ENCODE measurements at regions not wholly inside any gene's neighbourhood (a gene's known extent, or its start where the extent isn't known, plus 50 kb on each side); places are given as distances from the start of the nearest gene placed in this dataset.

GRCh38 chr7:33764752-33765451 lies 140.4 kb upstream of the BMPER start:
- Mint-ChIP-seq H3K27me3 (ENCODE audit: unreplicated experiment) (peaks cover 41% of the 10 kb centered on the region), H3K36me3 (ENCODE audit: insufficient read depth, unreplicated experiment) (no peaks in the 10 kb centered on the region), H3K27ac (ENCODE audit: unreplicated experiment) (no peak overlapping the region), H3K4me1 (ENCODE audit: low read depth, unreplicated experiment) (peaks cover 9% of the 10 kb centered on the region), H3K9me3 (ENCODE audit: low read depth, unreplicated experiment) (no peaks in the 10 kb centered on the region), H3K4me3 (ENCODE audit: low read depth, unreplicated experiment) (no peak overlapping the region)
- no peak for TF ChIP-seq CTCF (IDR thresholded peaks at IDR 0.05; ENCODE audit: unreplicated experiment)
- DNase-seq = no peak
- no TSS peak for BruUV-seq (replicated peaks)
- CTCF ChIA-PET = interaction anchor here (0.6 to 1.4 kb wide), 2 partner anchors 168 to 1194 kb away, joined by 4 to 6 read pairs; no protein-coding TSS in a partner anchor
- intact Hi-C loops (cut with micrococcal nuclease; ENCODE audit: unreplicated experiment) = no loop called here

GRCh38 chr7:33766405-33766804 lies 138.9 kb upstream of the BMPER start:
- BruUV-seq (replicated peaks) = no TSS peak
- Mint-ChIP-seq H3K4me3 (ENCODE audit: low read depth, unreplicated experiment) (no peak overlapping the region), H3K27me3 (ENCODE audit: unreplicated experiment) (peaks cover 31% of the 10 kb centered on the region), H3K27ac (ENCODE audit: unreplicated experiment) (no peak overlapping the region), H3K4me1 (ENCODE audit: low read depth, unreplicated experiment) (peaks cover 9% of the 10 kb centered on the region), H3K36me3 (ENCODE audit: insufficient read depth, unreplicated experiment) (no peaks in the 10 kb centered on the region), H3K9me3 (ENCODE audit: low read depth, unreplicated experiment) (no peaks in the 10 kb centered on the region)
- DNase-seq = no peak
- TF ChIP-seq CTCF (IDR thresholded peaks at IDR 0.05; ENCODE audit: unreplicated experiment) = no peak
- CTCF ChIA-PET = no interaction called here
- intact Hi-C loops (cut with micrococcal nuclease; ENCODE audit: unreplicated experiment) = no loop called here

GRCh38 chr7:33769930-33770329 lies 135.4 kb upstream of the BMPER start:
- BruUV-seq (replicated peaks) = no TSS peak
- CTCF ChIA-PET = interaction anchor here (1.4 kb wide), 1 partner anchor 14 kb away, joined by 3 read pairs; no protein-coding TSS in a partner anchor
- intact Hi-C loops (cut with micrococcal nuclease; ENCODE audit: unreplicated experiment) = no loop called here
- TF ChIP-seq CTCF (IDR thresholded peaks at IDR 0.05; ENCODE audit: unreplicated experiment) = no peak
- Mint-ChIP-seq H3K9me3 (ENCODE audit: low read depth, unreplicated experiment) (no peaks in the 10 kb centered on the region), H3K36me3 (ENCODE audit: insufficient read depth, unreplicated experiment) (no peaks in the 10 kb centered on the region), H3K27me3 (ENCODE audit: unreplicated experiment) (peaks cover 39% of the 10 kb centered on the region), H3K27ac (ENCODE audit: unreplicated experiment) (no peak overlapping the region), H3K4me3 (ENCODE audit: low read depth, unreplicated experiment) (no peak overlapping the region), H3K4me1 (ENCODE audit: low read depth, unreplicated experiment) (peaks cover 3% of the 10 kb centered on the region)
- no peak for DNase-seq

GRCh38 chr7:33770576-33770975 lies 134.8 kb upstream of the BMPER start:
- CTCF ChIA-PET = interaction anchor here (1.4 kb wide), 1 partner anchor 15 kb away, joined by 3 read pairs; no protein-coding TSS in a partner anchor
- intact Hi-C loops (cut with micrococcal nuclease; ENCODE audit: unreplicated experiment) = no loop called here
- H3K4me1 Mint-ChIP-seq (ENCODE audit: low read depth, unreplicated experiment) = no peaks in the 10 kb centered on the region
- H3K36me3 Mint-ChIP-seq (ENCODE audit: insufficient read depth, unreplicated experiment) = no peaks in the 10 kb centered on the region
- H3K4me3 Mint-ChIP-seq (ENCODE audit: low read depth, unreplicated experiment) = no peak overlapping the region
- TF ChIP-seq CTCF (IDR thresholded peaks at IDR 0.05; ENCODE audit: unreplicated experiment) = no peak
- H3K27ac Mint-ChIP-seq (ENCODE audit: unreplicated experiment) = no peak overlapping the region
- peaks cover 39% of the 10 kb centered on the region for H3K27me3 Mint-ChIP-seq (ENCODE audit: unreplicated experiment)
- H3K9me3 Mint-ChIP-seq (ENCODE audit: low read depth, unreplicated experiment) = no peaks in the 10 kb centered on the region
- BruUV-seq (replicated peaks) = no TSS peak
- DNase-seq = no peak

Measured in Calu3 (cell line).